22Rv1 (cell line): ENCODE measurements at regions not wholly inside any gene's neighbourhood (a gene's known extent, or its start where the extent isn't known, plus 50 kb on each side); places are given as distances from the start of the nearest gene placed in this dataset.

Experiments used
- ZFX ChIP-seq: fragments of 450-650 bp; IDR thresholded peaks from 2 replicates; pipeline ENCODE4 v1.6.1; 2017; ENCODE audit warnings: antibody characterized with exemption, borderline replicate concordance
- TF ChIP-seq, protein P1 (sequence below): fragments of 450-650 bp; IDR thresholded peaks from 2 replicates; pipeline ENCODE4 v1.5.1; 2017; ENCODE audit warnings: mild to moderate bottlenecking

DNA sequence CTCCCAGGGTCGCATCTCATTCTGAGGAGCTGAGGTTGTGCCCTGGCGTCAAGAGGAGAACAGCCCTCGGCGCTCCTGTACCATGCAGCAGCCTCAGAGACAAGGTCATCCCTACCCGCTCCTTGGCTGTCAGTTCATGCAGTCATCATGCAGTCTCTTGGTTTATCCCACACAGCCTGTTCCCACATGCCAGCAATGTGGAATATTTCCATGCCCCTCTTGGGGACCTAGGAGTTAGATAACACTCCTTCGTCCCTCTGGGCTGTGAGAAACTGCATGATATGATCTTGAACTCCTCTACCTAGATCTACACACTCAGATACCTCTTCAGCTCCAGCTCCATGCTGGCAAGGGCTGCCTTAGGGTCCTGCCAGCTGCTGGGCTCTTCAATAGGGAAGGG, 97.6 kb downstream of the BOD1 start:
- TF ChIP-seq, protein P1, sequence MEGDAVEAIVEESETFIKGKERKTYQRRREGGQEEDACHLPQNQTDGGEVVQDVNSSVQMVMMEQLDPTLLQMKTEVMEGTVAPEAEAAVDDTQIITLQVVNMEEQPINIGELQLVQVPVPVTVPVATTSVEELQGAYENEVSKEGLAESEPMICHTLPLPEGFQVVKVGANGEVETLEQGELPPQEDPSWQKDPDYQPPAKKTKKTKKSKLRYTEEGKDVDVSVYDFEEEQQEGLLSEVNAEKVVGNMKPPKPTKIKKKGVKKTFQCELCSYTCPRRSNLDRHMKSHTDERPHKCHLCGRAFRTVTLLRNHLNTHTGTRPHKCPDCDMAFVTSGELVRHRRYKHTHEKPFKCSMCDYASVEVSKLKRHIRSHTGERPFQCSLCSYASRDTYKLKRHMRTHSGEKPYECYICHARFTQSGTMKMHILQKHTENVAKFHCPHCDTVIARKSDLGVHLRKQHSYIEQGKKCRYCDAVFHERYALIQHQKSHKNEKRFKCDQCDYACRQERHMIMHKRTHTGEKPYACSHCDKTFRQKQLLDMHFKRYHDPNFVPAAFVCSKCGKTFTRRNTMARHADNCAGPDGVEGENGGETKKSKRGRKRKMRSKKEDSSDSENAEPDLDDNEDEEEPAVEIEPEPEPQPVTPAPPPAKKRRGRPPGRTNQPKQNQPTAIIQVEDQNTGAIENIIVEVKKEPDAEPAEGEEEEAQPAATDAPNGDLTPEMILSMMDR, result no peak
- TF ChIP-seq ZFX, result no peak
